CD4-positive, alpha-beta T cell treated with Interleukin-15 for 1 hour (primary cell): ENCODE measurements at regions not wholly inside any gene's neighbourhood (a gene's known extent, or its start where the extent isn't known, plus 50 kb on each side); places are given as distances from the start of the nearest gene placed in this dataset.
"Not testable (repeated sequence)": the region's sequence is repeated elsewhere in the genome, so short reads cannot be mapped to it uniquely, and the experiment has no call there.

ENCODE experiments used
- DNase-seq: peaks from one replicate; pipeline ENCODE4 v3.0.0-alpha.2; 2020

DNA sequence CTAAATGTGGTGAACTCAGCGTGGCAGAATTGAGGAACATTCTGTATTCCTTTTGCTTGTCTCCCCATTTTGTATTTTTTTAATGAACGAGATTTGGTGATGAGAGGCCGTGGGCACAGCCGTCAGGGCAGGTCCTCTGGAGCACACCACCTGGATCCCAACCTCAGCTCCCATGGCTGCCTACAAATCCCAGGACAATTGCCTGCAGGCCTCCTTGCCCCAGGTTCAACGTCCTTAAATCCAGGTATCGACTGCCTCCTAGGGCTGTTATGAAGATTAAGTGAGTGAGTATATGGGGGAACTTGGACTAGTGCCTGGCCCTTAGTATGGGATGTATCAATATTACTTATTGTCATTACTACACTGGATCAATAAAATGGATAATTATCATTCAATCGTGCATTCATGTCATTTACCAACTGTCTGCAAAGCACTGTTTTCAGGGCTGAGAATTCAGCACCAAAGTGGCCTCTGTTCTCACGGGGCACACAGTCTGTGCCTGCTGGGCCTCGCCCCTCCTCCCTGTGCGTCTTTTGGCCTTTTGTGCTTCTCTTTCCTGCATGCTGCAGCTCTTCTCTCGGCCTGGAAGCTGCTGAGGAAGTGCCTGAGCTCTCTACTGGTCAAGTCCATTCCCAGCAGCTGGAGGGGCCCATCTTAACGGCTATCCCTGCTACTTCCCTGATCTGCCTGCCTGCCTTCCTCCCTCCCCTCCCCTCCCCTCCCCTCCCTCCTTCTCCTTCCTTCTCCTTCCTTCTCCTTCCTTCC, 1343.7 kb downstream of the BRD1 start:
- no peak for DNase-seq

DNA sequence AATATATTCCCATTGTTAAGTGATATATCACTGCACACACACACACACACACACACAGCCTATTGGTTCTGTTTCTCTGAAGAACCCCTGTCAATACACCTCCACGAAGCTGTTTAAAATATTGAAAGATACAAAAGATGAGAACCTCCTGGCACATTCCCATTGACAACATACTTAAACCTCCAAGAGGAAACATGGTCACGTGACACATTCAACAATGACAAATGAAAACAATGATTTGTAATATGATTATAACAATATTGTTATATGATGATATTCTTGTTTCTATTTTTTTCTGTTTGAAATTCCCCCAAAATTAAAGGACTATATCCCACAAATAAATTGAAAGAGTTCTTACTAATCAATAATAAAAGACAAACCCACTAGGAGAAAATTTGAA, 1344.9 kb downstream of the BRD1 start:
- no peak for DNase-seq

DNA sequence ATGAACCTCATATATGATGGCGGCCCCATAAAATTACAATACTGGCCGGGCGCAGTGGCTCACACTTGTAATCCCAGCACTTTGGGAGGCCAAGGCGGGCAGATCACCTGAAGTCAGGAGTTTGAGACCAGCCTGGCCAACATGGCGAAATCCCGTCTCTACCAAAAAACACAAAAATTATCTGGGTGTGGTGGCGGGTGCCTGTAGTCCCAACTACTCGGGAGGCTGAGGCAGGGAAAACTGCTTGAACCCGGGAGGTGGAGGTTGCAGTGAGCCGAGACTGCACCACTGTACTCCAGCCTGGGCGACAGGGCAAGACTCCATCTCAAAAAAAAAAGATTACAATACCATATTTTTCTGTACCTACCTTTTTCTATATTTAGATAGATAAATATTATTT, 1345.5 kb downstream of the BRD1 start:
- DNase-seq = not testable (repeated sequence)

DNA sequence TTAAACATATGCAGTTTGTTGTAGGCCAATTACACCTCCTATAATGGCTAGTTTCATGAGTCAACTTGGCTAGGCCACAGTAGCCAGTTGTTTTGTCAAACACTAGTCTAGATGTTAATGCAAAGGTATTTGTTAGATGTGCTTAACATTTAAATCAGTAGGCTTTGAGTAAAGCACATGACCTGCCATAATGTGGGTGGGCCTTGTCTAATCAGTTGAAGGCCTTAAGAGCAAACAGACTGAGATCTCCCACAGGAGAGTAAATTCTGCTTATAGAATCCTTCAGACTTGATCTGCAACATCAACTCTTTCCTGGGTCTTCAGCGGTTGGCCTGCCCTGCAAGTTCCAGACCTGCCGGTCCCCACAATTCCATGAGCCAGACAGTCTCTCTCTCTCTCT, 1345.9 kb downstream of the BRD1 start:
- DNase-seq = no peak

DNA sequence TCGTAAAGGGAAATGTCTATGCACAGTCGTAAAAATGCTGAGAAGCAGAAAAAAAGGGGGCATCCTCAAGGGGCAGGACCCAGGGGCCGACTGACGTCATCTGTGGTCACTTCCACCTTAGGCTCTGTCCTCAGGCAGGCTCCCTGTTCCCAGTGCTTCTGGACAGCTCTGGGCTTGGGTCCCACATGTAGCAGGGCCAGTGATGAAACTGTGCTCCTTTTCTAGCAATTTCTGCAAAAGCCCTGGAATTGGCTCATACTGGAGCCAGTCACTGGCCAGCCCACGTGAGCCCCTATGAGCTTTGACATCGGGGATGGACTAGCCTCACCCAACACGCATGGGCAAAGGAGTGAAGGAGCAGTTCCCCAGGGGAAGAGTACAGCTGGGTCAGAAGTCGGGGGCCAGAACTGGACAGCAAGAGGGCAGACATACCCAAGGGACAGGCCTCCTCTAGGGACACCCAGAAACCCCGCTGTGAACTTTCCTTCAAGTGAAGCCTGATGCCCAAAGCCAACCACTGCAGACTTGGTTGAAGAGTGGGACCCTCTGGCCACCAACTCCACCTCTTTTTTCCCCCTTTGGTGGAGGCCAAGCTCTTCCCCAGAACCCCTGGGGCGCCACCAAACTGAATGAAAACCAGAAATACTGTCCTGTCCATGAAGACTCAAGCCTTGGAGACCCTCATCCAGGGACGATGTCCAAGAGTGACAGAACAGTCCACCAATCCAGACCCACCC, 1349.0 kb downstream of the BRD1 start:
- no peak for DNase-seq

DNA sequence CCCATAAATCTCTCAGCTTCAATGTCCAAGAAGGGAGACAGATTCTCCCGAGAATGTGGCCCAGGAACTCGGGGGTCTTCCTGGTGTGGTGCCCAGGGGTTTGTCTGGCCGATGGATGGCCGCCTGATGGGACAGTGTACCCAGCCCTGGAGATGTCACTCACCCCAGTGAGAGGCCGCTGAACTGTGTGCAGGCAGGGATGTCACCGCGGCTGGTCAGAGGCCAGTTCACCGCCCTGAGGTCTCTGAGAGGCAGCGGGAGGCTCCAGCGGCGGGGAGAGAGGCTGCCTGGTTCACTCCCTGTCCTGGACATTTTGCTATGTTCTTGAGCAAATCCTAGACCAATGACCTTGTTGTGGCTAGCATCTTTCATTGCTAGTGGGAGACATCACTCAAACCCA, 1349.5 kb downstream of the BRD1 start:
- no peak for DNase-seq

DNA sequence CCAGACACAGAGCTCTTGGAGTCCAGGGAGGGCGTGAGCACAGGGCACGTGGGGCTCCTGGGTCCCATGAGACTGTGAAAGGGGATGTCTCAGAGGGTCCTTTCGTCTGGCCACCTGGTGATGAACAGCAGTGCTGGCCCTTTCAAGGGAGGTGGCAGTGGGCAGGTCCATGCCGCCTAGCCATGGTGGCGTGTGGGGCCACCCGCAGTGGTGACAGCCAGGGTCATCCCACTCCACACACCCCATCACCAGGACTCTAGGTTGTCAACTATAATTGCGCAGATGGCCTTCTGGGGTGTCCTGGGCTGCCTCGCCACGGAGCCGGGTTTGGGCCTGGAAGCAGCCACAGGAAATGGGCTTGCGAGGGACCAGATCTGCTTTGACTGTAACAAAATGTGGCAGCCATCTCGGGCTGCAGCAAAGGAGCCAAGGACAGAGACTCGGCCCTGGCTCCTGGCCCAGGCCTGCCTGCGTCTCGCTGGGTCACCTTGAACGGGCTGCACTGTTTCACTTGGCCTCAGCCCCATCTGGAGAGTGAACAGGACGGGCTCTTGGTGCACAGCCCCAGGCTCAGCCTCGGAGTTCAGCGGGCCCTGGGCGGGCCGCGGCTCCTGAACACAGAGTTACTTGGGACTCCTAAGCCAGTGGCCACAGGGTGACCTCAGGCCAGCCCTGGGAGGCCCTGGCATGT, 1350.5 kb downstream of the BRD1 start:
- no peak for DNase-seq

DNA sequence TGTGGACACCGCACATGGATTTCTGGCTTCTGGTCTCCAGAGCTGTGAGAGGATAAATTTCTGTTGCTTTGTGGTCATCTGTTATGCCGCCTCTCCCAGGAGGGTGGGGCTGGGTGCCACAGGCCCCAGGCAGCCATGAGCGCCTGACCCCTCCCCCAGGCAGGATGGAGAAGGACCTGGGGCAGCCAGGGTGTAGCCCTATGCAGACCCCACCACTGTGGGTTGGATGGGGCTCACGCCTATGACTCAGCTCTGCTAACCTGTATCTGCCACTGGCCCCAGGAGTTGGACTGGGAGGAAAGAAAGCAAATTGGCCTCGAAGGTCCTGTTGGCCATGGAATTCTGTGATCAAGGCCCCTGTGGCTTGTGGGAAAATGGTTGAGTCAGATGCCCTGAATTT, 1351.1 kb downstream of the BRD1 start:
- no peak for DNase-seq

DNA sequence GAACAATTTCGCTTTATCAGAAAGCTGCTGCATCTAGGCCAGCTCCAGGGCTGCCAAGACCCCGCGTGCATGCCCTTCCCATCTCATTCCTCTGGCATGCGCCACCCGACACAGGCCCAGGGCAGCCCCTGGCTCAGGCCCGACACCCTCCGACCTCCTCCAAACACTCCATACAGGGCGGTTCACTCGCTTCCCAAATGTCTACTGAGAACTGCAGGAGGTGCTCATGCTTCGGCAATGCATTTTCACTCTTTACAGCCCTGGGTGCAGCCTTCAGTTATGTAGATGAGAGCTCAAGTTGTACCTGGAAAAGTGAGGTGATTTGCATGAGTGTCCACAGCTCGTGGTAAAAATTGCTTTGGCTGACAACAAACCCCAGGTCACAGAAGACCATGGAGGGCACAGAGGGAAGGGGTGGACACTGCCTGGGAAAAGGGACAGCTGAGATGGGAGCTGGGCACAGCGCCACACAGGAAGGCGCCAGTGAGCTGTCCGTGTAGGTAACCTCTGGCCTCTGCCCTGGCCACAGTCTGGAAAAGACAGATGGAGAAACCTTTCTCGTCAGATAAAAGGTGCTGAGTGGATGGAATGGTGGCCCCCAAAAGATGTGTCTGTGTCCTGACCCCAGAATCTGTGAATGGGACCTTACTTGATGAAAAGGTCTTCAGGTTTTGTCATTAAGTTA, 1351.9 kb downstream of the BRD1 start:
- no peak for DNase-seq

DNA sequence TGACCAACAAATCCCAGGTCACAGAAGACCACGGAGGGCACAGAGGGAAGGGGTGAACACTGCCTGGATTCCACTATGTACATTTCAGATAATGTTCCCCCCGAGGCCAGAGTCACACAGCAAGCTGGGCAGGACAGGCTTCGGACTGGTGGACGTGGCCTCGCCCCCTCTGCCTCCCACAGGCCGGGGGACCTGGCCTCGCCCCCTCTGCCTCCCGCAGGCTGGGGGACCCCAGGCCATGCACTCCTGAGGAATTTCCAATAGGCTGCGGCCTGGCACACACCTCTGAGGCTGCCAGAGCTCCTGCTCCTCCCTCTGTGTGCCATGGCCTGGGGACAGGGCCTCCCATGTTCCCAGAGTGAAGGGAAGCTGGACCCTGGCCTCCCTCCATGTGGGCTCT, 1352.8 kb downstream of the BRD1 start:
- DNase-seq = no peak

DNA sequence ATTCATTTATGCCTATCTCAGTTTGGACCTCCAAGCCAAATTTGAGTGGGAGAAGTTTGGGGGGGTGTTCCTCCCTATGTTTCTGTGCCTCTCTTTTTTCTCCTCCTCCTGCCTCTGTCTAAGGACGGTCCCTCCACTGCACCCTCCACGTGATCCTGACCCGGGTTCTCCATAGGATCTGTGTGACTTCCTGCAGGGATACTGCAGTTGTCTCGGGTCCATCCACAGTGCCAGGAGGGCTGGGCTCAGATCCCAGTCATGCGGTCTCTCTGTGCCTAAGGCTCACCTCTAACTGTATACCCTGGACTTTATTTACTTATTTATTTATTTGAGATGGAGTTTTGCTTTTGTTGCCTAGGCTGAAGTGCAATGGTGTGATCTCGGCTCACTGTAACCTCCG, 1354.5 kb downstream of the BRD1 start:
- DNase-seq = no peak

DNA sequence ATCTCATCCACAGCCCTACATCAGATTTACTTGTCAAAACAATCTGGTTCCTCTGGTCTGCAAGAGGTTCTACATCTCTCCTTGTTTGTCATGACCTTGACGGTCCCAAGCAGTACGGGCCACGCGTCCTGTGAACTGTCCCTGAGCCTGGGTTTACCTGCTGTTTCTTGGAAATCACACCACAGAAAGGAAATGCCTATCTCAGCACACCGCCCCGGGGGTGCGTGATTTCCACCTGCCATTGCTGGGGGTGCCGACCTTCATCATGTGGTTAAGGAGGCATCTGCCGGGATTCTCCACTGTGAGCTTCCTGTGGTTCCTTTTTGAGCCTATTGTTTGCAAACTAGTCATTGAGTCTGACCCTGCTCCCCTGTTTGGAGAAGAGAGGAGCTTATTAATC, 1363.4 kb downstream of the BRD1 start:
- no peak for DNase-seq

DNA sequence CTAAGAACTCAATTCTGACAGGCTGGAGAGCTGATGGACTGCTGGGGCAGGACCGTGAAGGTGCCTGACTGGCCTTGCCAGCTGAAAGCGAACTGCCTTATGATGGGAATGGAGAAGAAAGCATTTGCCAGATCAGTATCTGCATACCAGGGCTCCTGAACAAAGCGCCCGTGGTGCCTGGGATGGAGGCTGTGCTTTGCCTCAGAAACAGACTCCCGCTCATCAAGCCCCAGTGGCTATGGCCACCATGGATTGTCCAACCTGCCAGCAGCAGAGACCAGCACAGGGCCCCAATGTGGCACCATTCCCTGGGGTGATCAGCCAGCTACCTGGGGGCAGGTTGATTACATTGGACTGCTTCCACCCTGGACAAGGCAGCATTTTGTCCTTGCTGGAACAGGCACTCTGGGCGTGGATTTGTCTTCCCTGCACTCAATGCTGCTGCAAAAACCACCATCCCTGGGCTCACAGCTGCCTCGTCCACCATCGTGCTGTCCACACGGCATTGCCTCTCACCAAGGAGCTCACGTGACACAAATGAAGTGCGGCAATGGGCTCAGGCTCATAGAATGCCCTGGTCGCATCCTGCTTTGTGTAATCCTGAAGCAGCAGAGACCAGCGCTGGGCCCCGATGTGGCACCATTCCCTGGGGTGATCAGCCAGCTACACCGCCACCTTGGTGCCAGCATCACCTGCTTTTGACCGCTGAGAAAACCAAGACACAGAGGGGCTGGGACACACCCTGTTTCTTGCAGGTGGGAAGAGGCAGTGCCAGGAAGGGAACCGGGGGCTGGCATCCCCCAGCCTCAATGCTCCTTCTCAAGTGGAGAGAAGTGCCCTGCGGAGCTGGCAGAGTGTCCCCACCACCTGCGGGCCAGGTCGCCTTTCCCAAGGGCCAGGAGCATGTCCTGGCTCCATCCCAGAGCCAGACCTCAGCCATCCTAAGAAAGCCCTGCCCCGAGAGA, 1367.5 kb downstream of the BRD1 start:
- no peak for DNase-seq

DNA sequence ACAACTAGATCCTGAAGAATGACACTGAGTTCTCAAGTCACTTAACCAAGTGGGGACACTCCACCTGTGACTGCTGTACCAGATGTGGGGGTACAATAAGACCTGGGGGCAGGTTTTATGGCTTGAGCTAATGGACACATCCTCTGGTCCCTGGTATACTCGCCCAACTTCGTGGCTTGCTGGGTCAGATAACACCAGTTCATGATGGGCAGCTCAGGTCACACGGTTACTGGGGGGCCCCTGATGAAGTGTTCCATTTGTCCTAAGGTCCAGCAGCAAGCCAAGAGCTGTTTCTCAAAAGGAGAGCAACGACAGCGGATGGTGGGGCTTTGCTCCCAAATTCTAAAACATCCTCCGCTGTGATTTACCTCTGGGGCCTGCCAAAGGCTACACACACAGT, 1368.4 kb downstream of the BRD1 start:
- no peak for DNase-seq

DNA sequence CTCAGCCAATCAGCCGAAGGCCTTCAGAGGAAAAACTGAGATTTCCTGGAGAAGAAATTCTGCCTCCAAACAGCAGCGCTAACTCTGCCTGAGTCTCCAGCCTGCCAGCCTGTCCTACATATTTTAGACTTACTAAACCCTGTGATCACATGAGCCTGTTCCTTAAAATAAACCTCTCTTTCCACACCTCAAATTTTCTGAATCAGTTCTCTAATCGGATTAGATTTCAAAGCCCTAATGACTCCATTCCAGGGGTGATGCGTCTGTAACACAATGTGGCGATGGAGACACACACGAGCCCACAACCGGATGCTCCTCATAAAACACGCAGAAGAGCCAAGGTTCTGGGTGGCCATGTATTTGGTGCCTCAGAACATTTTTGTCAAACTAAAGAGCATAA, 1371.2 kb downstream of the BRD1 start:
- DNase-seq = no peak

DNA sequence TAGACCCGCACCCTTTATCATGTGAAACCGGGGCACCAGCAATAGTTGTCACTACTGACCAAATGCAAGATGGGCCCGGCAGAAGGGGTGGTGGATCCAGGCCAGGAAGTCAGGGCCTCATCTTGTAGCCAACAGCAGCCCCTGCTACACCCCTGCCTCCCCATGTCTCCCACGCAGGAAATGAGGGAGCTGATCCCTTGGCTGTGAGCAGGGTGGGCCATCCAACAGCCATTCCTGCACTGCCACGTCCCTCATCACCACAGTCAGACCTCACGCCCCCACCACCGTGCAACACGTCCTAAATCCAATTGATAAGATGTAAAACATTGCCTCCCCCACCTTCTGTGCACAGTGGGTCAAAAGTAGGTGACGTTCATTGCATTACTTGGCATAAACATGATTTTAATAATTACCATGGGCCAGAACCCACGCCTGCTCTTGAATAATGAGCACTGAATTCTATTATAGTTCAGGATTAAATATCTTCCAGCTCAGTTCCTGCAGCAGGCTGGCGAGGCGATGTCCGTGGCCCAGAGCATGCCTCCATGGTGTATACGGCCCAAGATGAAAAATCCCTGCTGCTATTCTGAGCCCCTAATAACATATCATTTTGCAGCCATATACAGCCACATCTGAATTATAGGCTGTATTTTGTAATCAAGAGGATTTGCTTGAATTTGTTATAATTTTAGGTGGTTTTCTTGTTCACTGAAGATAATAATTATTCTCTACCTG, 1373.8 kb downstream of the BRD1 start:
- no peak for DNase-seq

DNA sequence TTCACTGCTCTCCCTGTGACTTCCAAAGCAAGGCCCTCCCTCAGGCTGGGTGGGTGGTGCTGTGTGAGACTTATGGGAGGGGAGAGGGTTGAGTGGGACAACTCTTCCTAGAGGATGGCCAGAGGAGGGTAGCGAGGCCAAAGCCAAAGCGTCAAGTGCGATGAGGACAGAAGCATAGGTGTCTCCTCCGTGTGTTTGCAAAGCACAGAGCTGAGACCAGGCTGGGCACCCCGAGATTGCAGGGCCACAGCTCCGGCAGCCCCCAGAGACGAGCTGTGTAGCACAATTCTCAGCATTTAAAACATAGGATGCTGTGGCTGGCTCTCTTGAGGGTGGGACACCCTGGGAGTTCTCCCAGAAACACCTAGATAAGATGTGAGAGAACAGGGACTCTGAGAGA, 1374.5 kb downstream of the BRD1 start:
- DNase-seq = no peak

DNA sequence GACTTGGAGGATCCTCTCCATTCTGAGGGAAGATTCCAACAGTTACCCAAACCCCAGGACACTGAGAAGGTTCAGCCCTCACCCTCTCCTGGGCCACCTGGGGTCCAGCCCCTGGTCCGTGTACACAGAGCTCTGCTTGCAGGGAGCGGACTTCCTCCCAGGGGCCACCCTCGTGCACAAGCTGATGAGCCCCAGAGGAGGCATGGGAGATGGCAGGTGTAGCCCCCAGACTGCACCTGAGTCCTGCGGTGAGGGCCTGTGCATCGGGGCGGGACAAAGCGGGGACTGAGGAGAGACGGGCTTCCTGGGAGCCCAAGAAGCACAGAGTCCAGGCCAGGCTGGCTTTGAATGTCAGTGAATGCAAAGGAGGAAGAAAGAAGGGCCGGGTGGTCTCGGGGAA, 1374.9 kb downstream of the BRD1 start:
- DNase-seq = no peak

DNA sequence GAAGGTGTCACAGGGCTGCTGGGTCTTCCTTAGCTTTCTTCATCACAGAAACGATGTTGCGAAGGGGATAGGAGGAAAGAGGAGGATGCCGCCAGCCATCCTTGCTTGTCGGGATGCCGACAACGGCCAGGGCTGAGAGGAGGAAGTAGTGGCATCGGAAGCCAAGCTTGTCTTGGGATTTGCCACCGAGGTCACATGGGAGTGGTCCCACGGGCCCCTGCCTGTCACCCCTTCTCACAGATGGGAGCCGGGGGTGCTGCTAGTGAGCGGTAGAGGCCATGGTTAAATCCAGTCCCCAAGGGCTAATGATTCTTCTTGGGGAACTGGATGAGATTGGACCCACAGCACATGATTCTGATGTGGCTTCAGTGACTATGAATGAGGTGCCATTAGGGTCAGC, 1375.8 kb downstream of the BRD1 start:
- no peak for DNase-seq

DNA sequence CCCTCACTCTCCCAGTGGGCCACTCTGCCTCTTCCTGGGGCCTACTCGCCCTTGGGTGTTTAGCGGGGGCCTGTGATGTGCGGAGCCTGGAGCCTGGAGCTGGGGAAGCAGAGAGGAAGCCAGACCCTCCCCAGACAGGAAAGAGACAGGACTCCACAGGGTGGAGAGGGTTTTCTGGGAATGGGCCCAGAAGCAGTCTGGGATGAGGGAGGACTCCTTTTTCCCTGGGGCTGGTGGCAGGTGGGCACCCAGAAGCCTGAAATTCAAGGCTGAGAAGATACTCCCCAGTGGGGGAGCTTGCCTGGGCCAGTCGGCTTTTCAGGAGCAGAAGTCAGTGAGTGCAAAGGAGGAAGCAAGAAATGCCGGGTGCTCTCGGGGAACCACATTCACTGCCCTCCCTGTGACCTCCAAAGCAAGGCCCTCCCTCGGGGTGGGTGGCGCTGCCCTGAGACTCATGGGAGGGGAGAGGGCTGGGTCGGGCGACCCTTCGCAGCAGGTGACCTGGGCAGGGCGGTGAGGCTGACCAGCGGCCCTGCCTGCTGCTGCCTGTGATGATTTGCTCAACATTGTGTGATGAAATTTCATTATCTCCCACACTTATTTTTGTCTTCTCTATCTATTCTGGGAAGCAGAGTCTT, 1377.4 kb downstream of the BRD1 start:
- no peak for DNase-seq
